ENCODE measurements at regions not wholly inside any gene's neighbourhood (a gene's known extent, or its start where the extent isn't known, plus 50 kb on each side); places are given as distances from the start of the nearest gene placed in this dataset.
"Not testable (repeated sequence)": the region's sequence is repeated elsewhere in the genome, so short reads cannot be mapped to it uniquely, and the experiment has no call there.

DNA sequence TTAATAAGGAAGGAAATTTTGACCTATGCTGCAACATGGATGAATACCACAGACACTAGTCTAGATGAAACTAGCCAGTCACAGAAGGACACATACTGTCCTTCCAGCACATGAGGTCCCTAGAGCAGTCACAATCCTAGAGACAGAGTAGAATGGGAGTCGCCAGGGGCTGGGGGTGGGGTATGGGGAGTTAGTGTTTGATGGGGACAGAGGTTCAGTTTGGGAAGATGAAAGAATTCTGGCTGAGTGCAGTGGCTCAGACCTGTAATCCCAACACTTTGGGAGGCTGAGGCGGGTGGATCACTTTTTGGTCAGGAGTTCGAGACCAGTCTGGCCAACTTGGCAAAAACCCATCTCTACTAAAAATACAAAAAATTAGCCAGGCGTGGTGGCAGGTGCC, 99.2 kb downstream of the TPRA1 start:
- Mint-ChIP-seq H3K36me3 (no peaks in the 10 kb centered on the region), H3K27ac (no peak overlapping the region), H3K4me1 (no peaks in the 10 kb centered on the region), H3K4me3 (no peak overlapping the region), H3K27me3 (ENCODE audit: low read depth in 3 of 3) (peaks cover 6 to 15% (median 14%) of the 10 kb centered on the region in 3 donors), H3K9me3 (peaks cover 0 to 8% (median 1%) of the 10 kb centered on the region in 7 donors)
- no peaks in the 10 kb centered on the region for H3K4me1 ChIP-seq (ENCODE audit: control insufficient read depth in 1 of 2, insufficient read depth in 2 of 2, low read length in 2 of 2)
- TF ChIP-seq, protein P1, sequence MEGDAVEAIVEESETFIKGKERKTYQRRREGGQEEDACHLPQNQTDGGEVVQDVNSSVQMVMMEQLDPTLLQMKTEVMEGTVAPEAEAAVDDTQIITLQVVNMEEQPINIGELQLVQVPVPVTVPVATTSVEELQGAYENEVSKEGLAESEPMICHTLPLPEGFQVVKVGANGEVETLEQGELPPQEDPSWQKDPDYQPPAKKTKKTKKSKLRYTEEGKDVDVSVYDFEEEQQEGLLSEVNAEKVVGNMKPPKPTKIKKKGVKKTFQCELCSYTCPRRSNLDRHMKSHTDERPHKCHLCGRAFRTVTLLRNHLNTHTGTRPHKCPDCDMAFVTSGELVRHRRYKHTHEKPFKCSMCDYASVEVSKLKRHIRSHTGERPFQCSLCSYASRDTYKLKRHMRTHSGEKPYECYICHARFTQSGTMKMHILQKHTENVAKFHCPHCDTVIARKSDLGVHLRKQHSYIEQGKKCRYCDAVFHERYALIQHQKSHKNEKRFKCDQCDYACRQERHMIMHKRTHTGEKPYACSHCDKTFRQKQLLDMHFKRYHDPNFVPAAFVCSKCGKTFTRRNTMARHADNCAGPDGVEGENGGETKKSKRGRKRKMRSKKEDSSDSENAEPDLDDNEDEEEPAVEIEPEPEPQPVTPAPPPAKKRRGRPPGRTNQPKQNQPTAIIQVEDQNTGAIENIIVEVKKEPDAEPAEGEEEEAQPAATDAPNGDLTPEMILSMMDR (IDR thresholded peaks at IDR 0.05): no peak
- DNase-seq: no peak
- no peaks in the 10 kb centered on the region for H4K20me1 ChIP-seq (ENCODE audit: insufficient read depth, low read length)
- H3K9ac ChIP-seq (ENCODE audit: insufficient read depth, low read length, poor library complexity, severe bottlenecking): no peak overlapping the region
- H3K4me2 ChIP-seq (replicated peaks; ENCODE audit: extremely low read depth, low read length, poor library complexity, severe bottlenecking): no peak overlapping the region
- H3K79me2 ChIP-seq (ENCODE audit: insufficient read depth, low read length): no peaks in the 10 kb centered on the region
- H2AFZ ChIP-seq (ENCODE audit: insufficient read depth, low read depth, low read length, poor library complexity, severe bottlenecking): no peak overlapping the region
- WGBS (ENCODE audit: insufficient coverage): no CpG with 5 or more reads among the region's 4 CpGs
- H3K27ac ChIP-seq (ENCODE audit: low read depth in 1 of 2, low read length in 2 of 2): no peak overlapping the region
- no peaks in the 10 kb centered on the region for H3K9me3 ChIP-seq (replicated peaks in 1 of 2; ENCODE audit: control insufficient read depth in 1 of 2, insufficient read depth in 1 of 2, low read length in 2 of 2)
- H3K4me3 ChIP-seq (replicated peaks in 1 of 3; ENCODE audit: low read depth in 2 of 3, low read length in 3 of 3): no peak overlapping the region
- no peaks in the 10 kb centered on the region for H3K36me3 ChIP-seq (replicated peaks in 1 of 2; ENCODE audit: control insufficient read depth in 1 of 2, insufficient read depth in 2 of 2, low read length in 2 of 2)
- intact Hi-C loops (cut with micrococcal nuclease): no loop called here
- no peaks in the 10 kb centered on the region for H3K27me3 ChIP-seq (ENCODE audit: control insufficient read depth in 2 of 2, insufficient read depth in 2 of 2, low read length in 2 of 2)

DNA sequence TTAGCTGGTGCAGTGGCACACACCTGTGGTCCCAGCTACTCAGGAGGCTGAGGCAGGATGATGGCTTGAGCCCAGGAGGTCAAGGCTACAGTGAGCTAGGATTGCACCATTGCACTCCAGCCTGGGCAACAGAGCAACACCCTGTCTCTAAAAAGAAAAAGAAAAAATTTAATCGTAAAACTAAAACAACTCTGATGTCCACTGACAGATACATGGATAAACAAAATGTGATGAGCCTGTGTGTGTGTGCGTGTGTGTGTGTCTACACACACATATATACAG, 99.6 kb downstream of the TPRA1 start:
- H3K27me3 ChIP-seq (ENCODE audit: control insufficient read depth in 2 of 2, insufficient read depth in 2 of 2, low read length in 2 of 2); DNase-seq; H3K36me3 Mint-ChIP-seq; H3K9me3 Mint-ChIP-seq; H4K20me1 ChIP-seq (ENCODE audit: insufficient read depth, low read length); H3K4me1 ChIP-seq (ENCODE audit: control insufficient read depth in 1 of 2, insufficient read depth in 2 of 2, low read length in 2 of 2); H3K9me3 ChIP-seq (replicated peaks in 1 of 2; ENCODE audit: control insufficient read depth in 1 of 2, insufficient read depth in 1 of 2, low read length in 2 of 2); H3K4me3 Mint-ChIP-seq; H3K79me2 ChIP-seq (ENCODE audit: insufficient read depth, low read length); H3K4me1 Mint-ChIP-seq; intact Hi-C loops (cut with micrococcal nuclease); H3K27ac ChIP-seq (ENCODE audit: low read depth in 1 of 2, low read length in 2 of 2); H3K4me2 ChIP-seq (replicated peaks; ENCODE audit: extremely low read depth, low read length, poor library complexity, severe bottlenecking); H3K4me3 ChIP-seq (replicated peaks in 1 of 3; ENCODE audit: low read depth in 2 of 3, low read length in 3 of 3); H2AFZ ChIP-seq (ENCODE audit: insufficient read depth, low read depth, low read length, poor library complexity, severe bottlenecking); H3K36me3 ChIP-seq (replicated peaks in 1 of 2; ENCODE audit: control insufficient read depth in 1 of 2, insufficient read depth in 2 of 2, low read length in 2 of 2); H3K9ac ChIP-seq (ENCODE audit: insufficient read depth, low read length, poor library complexity, severe bottlenecking); H3K27ac Mint-ChIP-seq: not testable (repeated sequence)
- no CpG with 5 or more reads among the region's 2 CpGs for WGBS (ENCODE audit: insufficient coverage)
- H3K27me3 Mint-ChIP-seq (ENCODE audit: low read depth in 3 of 3): peaks cover 6 to 15% (median 15%) of the 10 kb centered on the region in 3 donors
